ENCODE measurements at regions not wholly inside any gene's neighbourhood (a gene's known extent, or its start where the extent isn't known, plus 50 kb on each side); places are given as distances from the start of the nearest gene placed in this dataset.

DNA sequence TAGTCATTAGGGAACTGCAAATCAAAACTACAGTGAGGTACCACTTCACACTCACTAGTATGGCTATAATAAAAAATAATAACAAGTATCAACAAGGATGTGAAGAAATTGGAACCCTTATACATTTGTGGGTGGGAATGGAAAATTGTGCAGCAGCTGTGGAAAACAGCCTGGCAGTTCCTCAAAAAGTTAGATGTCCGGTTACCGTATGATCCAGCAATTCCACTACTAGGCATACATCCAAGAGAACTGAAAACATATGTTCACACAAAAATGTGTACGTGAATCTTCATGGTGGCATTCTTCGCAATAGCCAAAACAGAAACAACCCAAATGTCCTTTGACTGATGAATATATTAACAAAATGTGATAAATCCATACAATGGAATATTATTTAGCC is 187.9 kb upstream of the LYSMD4 start:
- no peaks in the 10 kb centered on the region for H3K9me3 ChIP-seq
- DNase-seq (no peak), ATAC-seq (no peak)
- no peak overlapping the region for H3K4me3 ChIP-seq
- TF ChIP-seq, protein P1, sequence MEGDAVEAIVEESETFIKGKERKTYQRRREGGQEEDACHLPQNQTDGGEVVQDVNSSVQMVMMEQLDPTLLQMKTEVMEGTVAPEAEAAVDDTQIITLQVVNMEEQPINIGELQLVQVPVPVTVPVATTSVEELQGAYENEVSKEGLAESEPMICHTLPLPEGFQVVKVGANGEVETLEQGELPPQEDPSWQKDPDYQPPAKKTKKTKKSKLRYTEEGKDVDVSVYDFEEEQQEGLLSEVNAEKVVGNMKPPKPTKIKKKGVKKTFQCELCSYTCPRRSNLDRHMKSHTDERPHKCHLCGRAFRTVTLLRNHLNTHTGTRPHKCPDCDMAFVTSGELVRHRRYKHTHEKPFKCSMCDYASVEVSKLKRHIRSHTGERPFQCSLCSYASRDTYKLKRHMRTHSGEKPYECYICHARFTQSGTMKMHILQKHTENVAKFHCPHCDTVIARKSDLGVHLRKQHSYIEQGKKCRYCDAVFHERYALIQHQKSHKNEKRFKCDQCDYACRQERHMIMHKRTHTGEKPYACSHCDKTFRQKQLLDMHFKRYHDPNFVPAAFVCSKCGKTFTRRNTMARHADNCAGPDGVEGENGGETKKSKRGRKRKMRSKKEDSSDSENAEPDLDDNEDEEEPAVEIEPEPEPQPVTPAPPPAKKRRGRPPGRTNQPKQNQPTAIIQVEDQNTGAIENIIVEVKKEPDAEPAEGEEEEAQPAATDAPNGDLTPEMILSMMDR (IDR thresholded peaks at IDR 0.05) = no peak
- H3K36me3 ChIP-seq (ENCODE audit: low read depth) = no peaks in the 10 kb centered on the region
- intact Hi-C loops (cut with DNase I, micrococcal nuclease) = no loop called here
- H3K4me1 ChIP-seq (ENCODE audit: low read depth) = no peaks in the 10 kb centered on the region

DNA sequence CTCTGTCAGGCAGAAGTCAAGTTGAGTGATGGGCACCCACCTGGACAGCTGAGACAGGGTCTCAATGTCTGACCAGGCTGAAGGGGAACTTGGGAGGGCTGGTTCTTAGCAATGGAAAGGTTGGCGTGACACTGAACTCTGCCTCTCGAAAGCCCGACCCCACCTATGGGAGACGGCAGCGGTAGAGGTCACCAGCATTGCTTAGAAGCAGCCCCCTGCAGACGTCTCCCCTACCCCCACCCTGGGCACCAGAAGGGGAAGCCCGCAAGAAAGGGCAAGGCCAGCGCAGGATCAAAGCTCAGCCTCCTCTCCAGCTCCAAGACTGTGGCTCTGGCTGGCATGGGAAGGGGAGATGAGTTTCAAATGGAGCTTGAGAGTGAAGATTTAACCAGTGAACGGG is 184.8 kb upstream of the LYSMD4 start:
- intact Hi-C loops (cut with DNase I, micrococcal nuclease) = no loop called here
- no peaks in the 10 kb centered on the region for H3K36me3 ChIP-seq (ENCODE audit: low read depth)
- DNase-seq = no peak
- H3K4me1 ChIP-seq (ENCODE audit: low read depth) = no peaks in the 10 kb centered on the region
- TF ChIP-seq, protein P1 (IDR thresholded peaks at IDR 0.05) = no peak
- H3K9me3 ChIP-seq = no peaks in the 10 kb centered on the region
- H3K4me3 ChIP-seq = no peak overlapping the region
- no peak for ATAC-seq

DNA sequence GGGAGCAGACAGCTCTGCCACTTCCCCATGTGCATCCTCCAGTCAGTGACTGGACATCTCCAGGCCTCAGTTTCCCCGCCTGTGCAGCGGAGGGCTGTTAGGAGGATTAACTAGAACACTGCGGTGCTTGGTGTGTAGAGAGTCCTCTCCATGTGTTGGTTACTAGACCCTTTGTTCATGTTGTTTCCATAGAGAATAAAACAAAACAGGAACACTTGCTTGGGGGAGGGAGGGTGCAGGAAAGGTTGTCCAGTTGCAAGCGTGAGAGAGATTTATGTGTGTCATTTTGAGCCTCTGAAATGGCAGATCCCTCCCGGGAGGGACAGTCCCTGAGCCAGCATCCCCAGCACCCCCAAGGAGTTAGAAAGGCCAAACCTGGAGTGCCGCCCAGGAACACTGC is 184.0 kb upstream of the LYSMD4 start:
- ATAC-seq = no peak
- Histone ChIP-seq H3K4me3 (no peak overlapping the region), H3K36me3 (ENCODE audit: low read depth) (no peaks in the 10 kb centered on the region), H3K9me3 (no peaks in the 10 kb centered on the region), H3K4me1 (ENCODE audit: low read depth) (no peaks in the 10 kb centered on the region)
- intact Hi-C loops (cut with DNase I, micrococcal nuclease) = no loop called here
- DNase-seq = no peak
- TF ChIP-seq, protein P1 (IDR thresholded peaks at IDR 0.05) = no peak

DNA sequence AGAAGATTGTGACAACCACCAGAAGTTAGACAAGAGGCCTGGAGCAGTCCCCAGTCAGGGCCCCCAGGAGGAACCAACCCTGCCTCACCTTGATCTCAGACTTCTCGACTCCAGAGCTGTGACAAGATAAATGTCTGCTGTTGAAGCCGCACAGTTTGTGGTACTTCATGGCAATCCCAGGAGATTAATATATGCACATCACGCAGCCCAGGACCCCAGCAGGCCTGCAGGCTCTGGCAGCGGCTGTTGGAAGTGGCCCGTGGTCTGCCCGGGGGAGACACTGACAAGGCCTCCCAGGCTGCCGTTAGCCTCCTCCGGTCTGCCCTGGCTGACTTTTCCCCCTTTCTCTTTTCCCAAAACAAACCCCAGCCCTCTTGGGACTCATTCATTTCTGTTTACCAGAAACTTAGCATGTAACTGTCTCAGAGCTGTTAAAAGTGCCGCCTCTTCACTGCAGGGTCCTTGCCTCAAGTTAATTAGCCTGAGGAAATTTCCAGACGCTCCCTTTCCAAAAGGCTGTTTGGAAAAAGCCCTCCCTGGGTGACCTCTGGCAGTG is 183.5 kb upstream of the LYSMD4 start:
- Histone ChIP-seq H3K36me3 (ENCODE audit: low read depth) (no peaks in the 10 kb centered on the region), H3K4me3 (no peak overlapping the region), H3K4me1 (ENCODE audit: low read depth) (no peaks in the 10 kb centered on the region), H3K9me3 (no peaks in the 10 kb centered on the region)
- ATAC-seq (no peak), DNase-seq (no peak)
- intact Hi-C loops (cut with DNase I, micrococcal nuclease) = no loop called here
- TF ChIP-seq, protein P1 (IDR thresholded peaks at IDR 0.05) = no peak

DNA sequence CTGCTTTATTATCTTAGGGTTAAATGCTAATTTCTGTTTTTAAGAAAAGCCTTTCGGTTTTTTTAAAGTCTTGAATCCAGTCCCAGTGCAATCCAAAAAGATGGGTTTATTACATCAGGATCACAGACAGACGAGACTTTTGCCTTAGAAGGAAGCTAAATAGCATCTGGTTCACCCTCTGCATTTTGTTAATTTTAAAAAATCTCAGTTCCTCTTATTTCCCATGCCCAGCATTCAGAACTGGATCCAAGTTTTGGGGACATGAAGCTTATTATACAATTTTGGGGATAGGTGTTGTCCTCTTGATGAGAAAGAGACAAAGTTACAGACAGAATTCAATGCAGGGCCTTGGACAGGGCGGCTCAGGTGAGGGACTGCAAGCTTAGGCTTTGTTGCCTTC is 181.5 kb upstream of the LYSMD4 start:
- TF ChIP-seq, protein P1 (IDR thresholded peaks at IDR 0.05) = no peak
- intact Hi-C loops (cut with DNase I, micrococcal nuclease) = no loop called here

DNA sequence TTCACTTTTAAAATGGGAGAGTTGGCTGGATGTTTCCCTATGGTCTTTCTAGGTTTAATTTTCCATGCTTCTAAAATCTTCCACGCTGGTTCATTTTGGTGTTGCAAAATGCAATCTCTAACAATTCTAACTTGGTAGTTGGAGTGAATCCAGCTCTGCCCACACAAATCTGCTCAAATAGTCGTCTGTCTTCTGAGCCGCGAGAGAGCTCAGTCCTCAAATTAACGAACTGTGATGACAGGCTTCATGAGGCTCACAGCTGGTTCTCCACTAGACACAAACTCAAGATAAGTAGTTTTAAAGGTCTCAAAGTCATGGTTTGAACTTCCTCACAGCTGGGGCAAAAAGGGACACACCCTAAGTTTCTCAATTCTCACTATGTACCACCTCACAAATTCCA is 178.6 kb upstream of the LYSMD4 start:
- H3K4me3 ChIP-seq = no peak overlapping the region
- H3K4me1 ChIP-seq (ENCODE audit: low read depth) = no peaks in the 10 kb centered on the region
- TF ChIP-seq, protein P1 (IDR thresholded peaks at IDR 0.05) = no peak
- intact Hi-C loops (cut with DNase I, micrococcal nuclease) = no loop called here
- no peaks in the 10 kb centered on the region for H3K9me3 ChIP-seq
- H3K36me3 ChIP-seq (ENCODE audit: low read depth) = no peaks in the 10 kb centered on the region
- ATAC-seq (no peak), DNase-seq (no peak)

More for the DNA sequence above, 181.5 kb upstream of the LYSMD4 start:
- Histone ChIP-seq H3K4me1 (ENCODE audit: low read depth) (no peaks in the 10 kb centered on the region), H3K9me3 (no peaks in the 10 kb centered on the region), H3K36me3 (ENCODE audit: low read depth) (no peaks in the 10 kb centered on the region), H3K4me3 (no peak overlapping the region)
- ATAC-seq = no peak
- DNase-seq = no peak
